Trophoblast cell (in vitro differentiated cells and primary cell): ENCODE measurements at regions not wholly inside any gene's neighbourhood (a gene's known extent, or its start where the extent isn't known, plus 50 kb on each side); places are given as distances from the start of the nearest gene placed in this dataset.
A peak's percentile ranks its signal among the peaks of the same experiment; 100 is the strongest.

Experiments used
- DNase-seq, 2 donors: peaks; one replicate each; pipeline ENCODE4 v3.0.0-alpha.2; 2016
- H2AFZ ChIP-seq: 2 replicates; pipeline ENCODE4 v1.6.1; 2013; ENCODE audit warnings: low read length, moderate library complexity, mild to moderate bottlenecking; ENCODE audit not compliant: insufficient read depth, poor library complexity
- H2AK5ac ChIP-seq: 2 replicates; pipeline ENCODE4 v1.6.1; 2013; ENCODE audit warnings: mild to moderate bottlenecking, low read length
- H2BK120ac ChIP-seq: 2 replicates; pipeline ENCODE4 v1.6.1; 2013; ENCODE audit warnings: low read length, mild to moderate bottlenecking, moderate library complexity; ENCODE audit not compliant: insufficient read depth, poor library complexity
- H2BK12ac ChIP-seq: 2 replicates; pipeline ENCODE4 v1.6.1; 2013; ENCODE audit warnings: mild to moderate bottlenecking, low read length, moderate library complexity
- H2BK5ac ChIP-seq: 2 replicates; pipeline ENCODE4 v1.6.1; 2013; ENCODE audit warnings: low read length, low read depth, moderate library complexity, mild to moderate bottlenecking; ENCODE audit not compliant: poor library complexity
- H3K14ac ChIP-seq: 2 replicates; pipeline ENCODE4 v1.6.1; 2013; ENCODE audit warnings: mild to moderate bottlenecking, low read length
- H3K18ac ChIP-seq: 2 replicates; pipeline ENCODE4 v1.6.1; 2013; ENCODE audit warnings: mild to moderate bottlenecking, low read length
- H3K23ac ChIP-seq: 2 replicates; pipeline ENCODE4 v1.6.1; 2013; ENCODE audit warnings: low read length
- H3K27ac ChIP-seq: 2 replicates; pipeline ENCODE4 v1.5.1; 2013; ENCODE audit warnings: low read depth, mild to moderate bottlenecking, inconsistent platforms, low read length, moderate library complexity
- H3K27me3 ChIP-seq: 2 replicates; pipeline ENCODE4 v1.6.1; 2013; ENCODE audit warnings: inconsistent platforms, mild to moderate bottlenecking, low read length, moderate library complexity; ENCODE audit not compliant: insufficient read depth
- H3K36me3 ChIP-seq, 2 experiments: 1 replicate in 1 of 2; 2 replicates in 1 of 2; pipeline ENCODE4 v1.6.1; 2013; ENCODE audit warnings: low read length in 2 of 2, mild to moderate bottlenecking in 2 of 2, moderate library complexity in 1 of 2; ENCODE audit not compliant: insufficient read depth in 2 of 2, control insufficient read depth in 1 of 2
- H3K4ac ChIP-seq: 2 replicates; pipeline ENCODE4 v1.6.1; 2013; ENCODE audit warnings: low read depth, mild to moderate bottlenecking, low read length, moderate library complexity
- H3K4me1 ChIP-seq, 2 experiments: 1 replicate in 1 of 2; 2 replicates in 1 of 2; pipeline ENCODE4 v1.6.1; 2013; ENCODE audit warnings: low read length in 2 of 2, mild to moderate bottlenecking in 2 of 2, moderate library complexity in 1 of 2; ENCODE audit not compliant: insufficient read depth in 2 of 2, control insufficient read depth in 1 of 2
- H3K4me2 ChIP-seq: 2 replicates; pipeline ENCODE4 v1.6.1; 2013; ENCODE audit warnings: inconsistent platforms, mild to moderate bottlenecking, low read length, moderate library complexity
- H3K4me3 ChIP-seq: 2 replicates; pipeline ENCODE4 v1.5.1; 2013; ENCODE audit warnings: mild to moderate bottlenecking, low read depth, low read length, inconsistent platforms
- H3K79me1 ChIP-seq: one replicate; pipeline ENCODE4 v1.6.1; 2013; ENCODE audit warnings: low read length
- H3K79me2 ChIP-seq: 2 replicates; pipeline ENCODE4 v1.6.1; 2013; ENCODE audit warnings: low read length, mild to moderate bottlenecking; ENCODE audit not compliant: control insufficient read depth, insufficient read depth, poor library complexity
- H3K9ac ChIP-seq: 2 replicates; pipeline ENCODE4 v1.6.1; 2013; ENCODE audit warnings: mild to moderate bottlenecking, low read length
- H3K9me3 ChIP-seq: 2 replicates; pipeline ENCODE4 v1.6.1; 2013; ENCODE audit warnings: low read depth, mild to moderate bottlenecking, control low read depth, inconsistent platforms, low read length; ENCODE audit not compliant: insufficient read depth
- H4K12ac ChIP-seq: 2 replicates; pipeline ENCODE4 v1.6.1; 2013; ENCODE audit warnings: low read depth, mild to moderate bottlenecking, low read length, moderate library complexity
- H4K8ac ChIP-seq: 2 replicates; pipeline ENCODE4 v1.6.1; 2013; ENCODE audit warnings: low read depth, mild to moderate bottlenecking, low read length, moderate library complexity
- H4K91ac ChIP-seq: one replicate; pipeline ENCODE4 v1.6.1; 2013; ENCODE audit warnings: low read depth, mild to moderate bottlenecking, low read length, moderate library complexity
- WGBS: extraction: QIAGEN DNeasy Blood & Tissue Kit; methylation state at CpG from one replicate; pipeline ENCODE4 v1.1.7; 2013; ENCODE audit warnings: missing lambda C conversion rate; ENCODE audit not compliant: insufficient read length, insufficient coverage; ENCODE audit errors: extremely low coverage; 5-methylcytosine and 5-hydroxymethylcytosine counted together

GRCh38 chr6:139760128-139760527 is 385.7 kb upstream of the CITED2 start:
- no peak overlapping the region for H2BK5ac ChIP-seq
- no peaks in the 10 kb centered on the region for H3K79me2 ChIP-seq
- no peak overlapping the region for H4K91ac ChIP-seq
- no peak overlapping the region for H3K27ac ChIP-seq
- no peak overlapping the region for H3K4ac ChIP-seq
- WGBS = no CpG with 5 or more reads among the region's 3 CpGs
- no peak overlapping the region for H4K8ac ChIP-seq
- no peak overlapping the region for H3K14ac ChIP-seq
- H2BK120ac ChIP-seq = no peak overlapping the region
- no peaks in the 10 kb centered on the region for H3K27me3 ChIP-seq
- no peak overlapping the region for H3K4me3 ChIP-seq
- no peaks in the 10 kb centered on the region for H3K36me3 ChIP-seq
- no peak overlapping the region for H2BK12ac ChIP-seq
- H3K18ac ChIP-seq = no peak overlapping the region
- no peak overlapping the region for H3K4me2 ChIP-seq
- no peak overlapping the region for H3K23ac ChIP-seq
- H3K4me1 ChIP-seq = peaks cover 0 to 4% of the 10 kb centered on the region in 2 experiments
- H4K12ac ChIP-seq = no peak overlapping the region
- H3K79me1 ChIP-seq = peaks cover 5% of the 10 kb centered on the region
- DNase-seq = no peak
- H3K9me3 ChIP-seq = no peaks in the 10 kb centered on the region
- no peak overlapping the region for H2AFZ ChIP-seq
- no peak overlapping the region for H3K9ac ChIP-seq
- H2AK5ac ChIP-seq = no peak overlapping the region

- H4K12ac ChIP-seq = no peak overlapping the region
- H2AFZ ChIP-seq = no peak overlapping the region
- H2BK120ac ChIP-seq = no peak overlapping the region
- no peak overlapping the region for H3K4me3 ChIP-seq
- H3K18ac ChIP-seq = no peak overlapping the region
- H3K9me3 ChIP-seq = no peaks in the 10 kb centered on the region
- no peak overlapping the region for H3K14ac ChIP-seq
- peaks cover 0 to 3% of the 10 kb centered on the region in 2 experiments for H3K4me1 ChIP-seq
- no peak overlapping the region for H3K9ac ChIP-seq
- no CpG with 5 or more reads among the region's 2 CpGs for WGBS
- no peak overlapping the region for H2BK5ac ChIP-seq
- H3K36me3 ChIP-seq = no peaks in the 10 kb centered on the region
- H3K4me2 ChIP-seq = no peak overlapping the region
- H3K27ac ChIP-seq = no peak overlapping the region
- no peaks in the 10 kb centered on the region for H3K27me3 ChIP-seq
- H3K23ac ChIP-seq = no peak overlapping the region
- no peak overlapping the region for H2BK12ac ChIP-seq
- no peak overlapping the region for H2AK5ac ChIP-seq
- H3K4ac ChIP-seq = no peak overlapping the region
- no peaks in the 10 kb centered on the region for H3K79me2 ChIP-seq
- DNase-seq = no peak
- peaks cover 5% of the 10 kb centered on the region for H3K79me1 ChIP-seq
- H4K91ac ChIP-seq = no peak overlapping the region
- H4K8ac ChIP-seq = no peak overlapping the region
Observed at GRCh38 chr6:139759086-139759485, 384.6 kb upstream of the CITED2 start.

GRCh38 chr6:139758209-139758611 is 383.8 kb upstream of the CITED2 start:
- Histone ChIP-seq H3K27ac (no peak overlapping the region), H3K4me2 (no peak overlapping the region), H2BK12ac (peak overlapping the region; percentile 89), H4K91ac (no peak overlapping the region), H2AK5ac (no peak overlapping the region), H3K18ac (no peak overlapping the region), H2BK120ac (no peak overlapping the region), H3K79me1 (peaks cover 1% of the 10 kb centered on the region), H3K27me3 (no peaks in the 10 kb centered on the region), H4K8ac (no peak overlapping the region), H2BK5ac (no peak overlapping the region), H3K23ac (no peak overlapping the region), H3K9me3 (no peaks in the 10 kb centered on the region), H3K4ac (no peak overlapping the region), H2AFZ (no peak overlapping the region), H3K4me3 (no peak overlapping the region), H4K12ac (no peak overlapping the region), H3K36me3 (no peaks in the 10 kb centered on the region), H3K9ac (no peak overlapping the region), H3K79me2 (no peaks in the 10 kb centered on the region), H3K4me1 (no peaks in the 10 kb centered on the region), H3K14ac (peak overlapping the region; percentile 56)
- DNase-seq = no peak
- WGBS = no CpG with 5 or more reads among the region's 3 CpGs

- H3K79me2 ChIP-seq = no peaks in the 10 kb centered on the region
- H4K12ac ChIP-seq = no peak overlapping the region
- peak in 1 of 2 donors; percentile 67 for DNase-seq
- H3K4me2 ChIP-seq = no peak overlapping the region
- H3K27ac ChIP-seq = no peak overlapping the region
- H3K9me3 ChIP-seq = no peaks in the 10 kb centered on the region
- no peaks in the 10 kb centered on the region for H3K36me3 ChIP-seq
- no peak overlapping the region for H2BK5ac ChIP-seq
- H3K4me1 ChIP-seq = no peaks in the 10 kb centered on the region
- H4K8ac ChIP-seq = no peak overlapping the region
- H3K9ac ChIP-seq = no peak overlapping the region
- no peak overlapping the region for H3K14ac ChIP-seq
- H3K4me3 ChIP-seq = no peak overlapping the region
- H4K91ac ChIP-seq = no peak overlapping the region
- H3K23ac ChIP-seq = no peak overlapping the region
- H2BK120ac ChIP-seq = no peak overlapping the region
- no peak overlapping the region for H2AK5ac ChIP-seq
- H3K79me1 ChIP-seq = peaks cover 1% of the 10 kb centered on the region
- H3K4ac ChIP-seq = no peak overlapping the region
- H2AFZ ChIP-seq = no peak overlapping the region
- WGBS = no CpG with 5 or more reads among the region's 1 CpG
- H3K18ac ChIP-seq = no peak overlapping the region
- H3K27me3 ChIP-seq = no peaks in the 10 kb centered on the region
- no peak overlapping the region for H2BK12ac ChIP-seq
Observed at GRCh38 chr6:139757784-139758183, 383.3 kb upstream of the CITED2 start.
